Spleen (tissue), 11 donors: ENCODE measurements at regions not wholly inside any gene's neighbourhood (a gene's known extent, or its start where the extent isn't known, plus 50 kb on each side); places are given as distances from the start of the nearest gene placed in this dataset.
"Not testable (repeated sequence)": the region's sequence is repeated elsewhere in the genome, so short reads cannot be mapped to it uniquely, and the experiment has no call there.

ENCODE experiments used
- DNase-seq: peaks from one replicate; pipeline ENCODE4 v3.0.0-alpha.2; 2020
- H3K27ac ChIP-seq, 8 donors: fragments of 200-600 bp; sonication (generic) in 7 of 8; 1 replicate in 4 of 8; 2 replicates in 4 of 8; pipeline versions ENCODE4 v1.5.0 to v1.8.0; 2016 to 2021; ENCODE audit warnings: inconsistent platforms in 4 of 8, mild to moderate bottlenecking in 4 of 8, moderate library complexity in 1 of 8
- H3K27me3 ChIP-seq, 7 donors: fragments of 200-600 bp; sonication (generic) in 6 of 7; replicated peaks in 1 of 7; 1 replicate in 4 of 7; 2 replicates in 3 of 7; pipeline versions ENCODE4 v1.5.0 to v1.8.0; 2016 to 2021; ENCODE audit warnings: inconsistent platforms in 3 of 7, mild to moderate bottlenecking in 1 of 7
- H3K36me3 ChIP-seq, 6 donors: fragments of 200-600 bp; sonication (generic) in 5 of 6; 1 replicate in 4 of 6; 2 replicates in 2 of 6; pipeline versions ENCODE4 v1.5.0 to v1.8.0; 2016 to 2021; ENCODE audit warnings: inconsistent platforms in 2 of 6
- H3K4me1 ChIP-seq, 6 donors: fragments of 200-600 bp; sonication (generic) in 5 of 6; 1 replicate in 3 of 6; 2 replicates in 3 of 6; pipeline versions ENCODE4 v1.5.0 to v1.8.0; 2016 to 2021; ENCODE audit warnings: inconsistent platforms in 3 of 6
- H3K4me3 ChIP-seq, 8 donors: fragments of 200-600 bp; sonication (generic) in 7 of 8; 1 replicate in 4 of 8; 2 replicates in 4 of 8; pipeline versions ENCODE4 v1.5.0 to v1.8.0; 2016 to 2021; ENCODE audit warnings: inconsistent platforms in 4 of 8, mild to moderate bottlenecking in 4 of 8, moderate library complexity in 2 of 8
- H3K9me3 ChIP-seq, 8 donors: fragments of 200-600 bp; sonication (generic) in 7 of 8; 1 replicate in 4 of 8; 2 replicates in 4 of 8; pipeline versions ENCODE4 v1.5.0 to v1.8.0; 2016 to 2021; ENCODE audit warnings: inconsistent platforms in 4 of 8
- WGBS, 5 donors: extraction: QIAGEN DNeasy Blood & Tissue Kit in 3 of 5; methylation state at CpG; one replicate each; pipeline versions ENCODE4 v1.1.5 to v1.1.7; 2013 to 2018; 5-methylcytosine and 5-hydroxymethylcytosine counted together
- intact Hi-C: fragments of 100-400 bp; cut with DNase I; formaldehyde crosslinking; loops from one replicate; pipeline ENCODE4 v1.15.0; 2023; ENCODE audit warnings: low total_unique reads
- donor health status: healthy with polysubstance abuse.
- donor health status: DM: no; HTN: no; CAD: no; lungs with moderate emphysema.
- donor health status: DM: no; HTN: no; CAD: no.
- donor health status: Bipolar disorder and iron deficiency.
- donor health status: healthy.
- donor health status: DM: no; HTN: no; CAD: no.
- donor health status: DM: yes; HTN: yes; CAD: no.

DNA sequence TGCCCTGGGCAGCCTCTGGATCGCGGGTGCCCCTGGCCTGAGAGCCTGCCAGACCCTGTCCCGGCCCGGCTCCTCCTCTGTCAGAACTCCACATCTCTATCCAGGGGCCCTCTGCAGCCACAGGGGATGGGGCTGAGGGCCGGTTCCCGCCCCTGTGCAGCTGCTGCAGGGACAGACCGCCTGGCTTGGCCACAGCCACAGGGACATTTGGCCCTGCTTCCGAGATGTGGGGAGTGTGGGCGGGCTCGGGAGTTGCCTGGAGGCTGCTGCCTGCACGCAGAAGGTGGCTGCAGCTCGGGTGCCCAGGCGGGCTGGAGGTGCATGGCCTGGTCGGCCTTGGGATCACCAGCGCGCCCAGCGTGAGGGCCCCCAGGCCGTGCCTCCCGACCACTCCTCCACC is 3365.4 kb upstream of the OR11H1 start:
- H3K4me1 ChIP-seq, H3K36me3 ChIP-seq, intact Hi-C loops, H3K27ac ChIP-seq, H3K27me3 ChIP-seq, H3K4me3 ChIP-seq, H3K9me3 ChIP-seq, DNase-seq: not testable (repeated sequence)
- WGBS, 5 donors = 62 to 87% (median 83%) methylated on average over 4 to 13 of the region's 19 CpGs

DNA sequence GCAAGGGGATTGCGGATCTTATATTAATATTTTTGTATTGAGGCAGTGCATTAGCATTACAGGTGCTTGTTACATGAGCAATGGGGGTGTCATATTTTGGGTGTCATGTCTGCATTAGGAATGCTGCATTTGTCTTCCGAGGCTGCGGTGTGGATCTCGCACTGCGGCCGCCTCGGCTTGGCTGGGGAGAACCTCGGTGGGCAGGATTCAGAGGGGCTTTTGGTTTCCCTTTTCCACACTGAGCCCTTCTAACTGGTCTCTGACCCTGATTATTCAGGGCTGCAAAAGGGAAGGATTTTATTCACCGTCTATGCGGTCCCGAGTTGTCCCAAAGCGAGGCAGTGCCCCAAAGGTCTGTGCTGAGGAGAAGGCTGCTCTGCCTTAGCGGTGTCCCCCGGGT is 3361.5 kb upstream of the OR11H1 start:
- H3K36me3 ChIP-seq, DNase-seq, H3K4me3 ChIP-seq, H3K27me3 ChIP-seq, intact Hi-C loops, H3K4me1 ChIP-seq, H3K27ac ChIP-seq: not testable (repeated sequence)
- peaks cover 0 to 19% (median 0%) of the 10 kb centered on the region in 8 donors for H3K9me3 ChIP-seq
- 57 to 79% (median 76%) methylated on average over 7 to 10 of the region's 14 CpGs for WGBS, 5 donors

DNA sequence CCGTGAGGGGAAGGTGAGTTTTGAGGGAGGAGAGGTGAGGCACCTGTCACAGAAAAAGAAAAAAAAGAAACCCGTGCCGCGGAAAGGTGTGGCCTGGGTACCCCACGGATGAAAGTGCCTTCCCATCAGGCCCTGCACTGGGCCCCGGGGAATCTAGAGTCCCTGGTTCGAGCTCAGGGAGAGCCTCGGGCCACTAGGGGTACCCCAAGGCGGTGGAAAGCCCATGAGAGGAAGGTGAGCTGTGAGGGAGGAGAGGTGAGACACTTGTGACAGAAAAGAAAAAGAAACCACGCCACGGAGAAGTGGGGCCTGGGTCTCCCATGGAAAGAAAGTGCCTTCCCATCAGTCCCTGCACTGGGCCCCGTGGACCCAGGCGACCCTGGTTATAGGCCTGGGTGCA is 3359.9 kb upstream of the OR11H1 start:
- H3K27ac ChIP-seq, intact Hi-C loops, DNase-seq, H3K27me3 ChIP-seq, H3K36me3 ChIP-seq, H3K4me3 ChIP-seq, H3K4me1 ChIP-seq: not testable (repeated sequence)
- 70 to 82% (median 78%) methylated on average over 11 to 13 of the region's 13 CpGs for WGBS, 5 donors
- H3K9me3 ChIP-seq = peaks cover 0 to 23% (median 0%) of the 10 kb centered on the region in 8 donors

GRCh38 chr22:12192117-12192516 is 3335.9 kb upstream of the OR11H1 start:
- H3K4me3 ChIP-seq, H3K4me1 ChIP-seq, H3K27me3 ChIP-seq, H3K36me3 ChIP-seq, intact Hi-C loops, DNase-seq, H3K27ac ChIP-seq: not testable (repeated sequence)
- WGBS, 5 donors = 50 to 64% (median 58%) methylated on average over 6 of the region's 6 CpGs
- peaks cover 0 to 52% (median 10%) of the 10 kb centered on the region in 8 donors for H3K9me3 ChIP-seq

GRCh38 chr22:12194650-12195049 is 3333.3 kb upstream of the OR11H1 start:
- H3K9me3 ChIP-seq = peaks cover 0 to 68% (median 15%) of the 10 kb centered on the region in 8 donors
- H3K27me3 ChIP-seq, H3K4me1 ChIP-seq, H3K27ac ChIP-seq, H3K4me3 ChIP-seq, H3K36me3 ChIP-seq, intact Hi-C loops, DNase-seq: not testable (repeated sequence)
- 48 to 65% (median 55%) methylated on average over 5 of the region's 5 CpGs for WGBS, 5 donors

GRCh38 chr22:12202067-12202466 is 3325.9 kb upstream of the OR11H1 start:
- H3K9me3 ChIP-seq = peaks cover 0 to 39% (median 12%) of the 10 kb centered on the region in 8 donors
- intact Hi-C loops, H3K27ac ChIP-seq, H3K4me1 ChIP-seq, DNase-seq, H3K36me3 ChIP-seq, H3K27me3 ChIP-seq, H3K4me3 ChIP-seq: not testable (repeated sequence)
- 57 to 70% (median 61%) methylated on average over 4 to 5 of the region's 5 CpGs for WGBS, 5 donors

DNA sequence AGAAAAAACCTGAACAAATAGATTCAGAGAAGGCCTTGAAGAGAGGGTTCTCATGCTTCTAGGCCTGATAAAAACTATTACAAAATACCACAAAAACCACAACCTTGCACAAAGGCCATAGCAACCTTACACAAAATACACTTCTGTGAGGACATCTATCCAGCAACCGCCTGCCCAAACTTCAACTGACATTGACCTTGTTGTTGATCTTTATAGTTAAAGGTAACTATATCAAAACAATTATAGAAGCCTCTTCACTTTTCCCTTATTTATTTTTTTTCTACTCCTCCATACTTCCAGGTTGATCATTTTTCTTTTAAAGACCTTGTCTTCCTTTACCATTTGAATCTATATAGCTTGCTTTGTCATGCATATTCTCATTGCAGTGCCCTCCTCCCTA is 3321.3 kb upstream of the OR11H1 start:
- peaks cover 0 to 28% (median 7%) of the 10 kb centered on the region in 8 donors for H3K9me3 ChIP-seq
- DNase-seq, H3K4me3 ChIP-seq, H3K27ac ChIP-seq, intact Hi-C loops, H3K36me3 ChIP-seq, H3K4me1 ChIP-seq, H3K27me3 ChIP-seq: not testable (repeated sequence)
- WGBS, 5 donors = 21 to 48% (median 40%) methylated on average over 1 of the region's 1 CpG
